ENCODE measurements at regions not wholly inside any gene's neighbourhood (a gene's known extent, or its start where the extent isn't known, plus 50 kb on each side); places are given as distances from the start of the nearest gene placed in this dataset.

DNA sequence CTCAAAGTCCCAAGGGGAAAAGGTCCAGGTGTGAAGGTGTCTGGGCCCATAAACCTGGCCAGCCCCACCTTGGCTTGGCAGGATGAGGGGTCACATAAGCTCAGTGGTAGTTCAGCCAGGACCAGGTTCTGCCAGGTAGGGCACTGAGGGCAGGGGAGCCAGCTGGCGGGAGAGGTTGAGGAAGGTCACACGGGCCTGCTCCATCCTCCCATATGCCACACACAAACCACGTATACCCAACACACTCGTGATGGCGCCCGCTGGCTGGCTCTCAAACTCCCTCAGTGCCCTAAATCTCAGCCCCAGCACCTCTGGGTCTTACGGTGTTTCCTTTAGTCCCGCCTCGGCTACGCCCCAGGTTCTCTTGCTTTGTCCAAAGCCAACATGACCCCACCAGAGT lies 160.5 kb downstream of the ZFP36L2 start:
- no peak for FAIRE-seq

More for the DNA sequence above, 160.5 kb downstream of the ZFP36L2 start:
- Histone ChIP-seq H3K4me3 (replicated peaks in 1 of 3; ENCODE audit: insufficient read depth in 1 of 3, low read depth in 1 of 3, low read length in 3 of 3) (no peak overlapping the region), H3K36me3 (ENCODE audit: control insufficient read depth in 2 of 2, extremely low read depth in 1 of 2, insufficient read depth in 2 of 2, low read length in 2 of 2) (no peaks in the 10 kb centered on the region), H3K4me2 (ENCODE audit: insufficient read depth, low read length) (no peak overlapping the region), H3K27ac (ENCODE audit: insufficient read depth, low read depth, low read length) (no peak overlapping the region), H4K20me1 (replicated peaks; ENCODE audit: control insufficient read depth, extremely low read depth, insufficient read depth, low read length) (no peaks in the 10 kb centered on the region), H3K9me3 (replicated peaks; ENCODE audit: control insufficient read depth, insufficient read depth, low read length) (no peaks in the 10 kb centered on the region), H3K9ac (replicated peaks; ENCODE audit: extremely low read depth, insufficient read depth, low read length) (no peak overlapping the region), H2AFZ (ENCODE audit: low read depth, low read length) (no peak overlapping the region), H3K4me1 (ENCODE audit: control insufficient read depth, extremely low read depth, insufficient read depth, low read length) (peaks cover 3% of the 10 kb centered on the region), H3K9me1 (replicated peaks; ENCODE audit: control insufficient read depth, extremely low read depth, insufficient read depth, low read length) (no peaks in the 10 kb centered on the region), H3K27me3 (ENCODE audit: control insufficient read depth in 2 of 2, insufficient read depth in 2 of 2, low read length in 2 of 2) (no peaks in the 10 kb centered on the region), H3K79me2 (ENCODE audit: control insufficient read depth, insufficient read depth, low read length) (no peaks in the 10 kb centered on the region)
- TF ChIP-seq MYC (IDR thresholded peaks at IDR 0.05; ENCODE audit: low read depth, low read length) (no peak), FOS (IDR thresholded peaks at IDR 0.05; ENCODE audit: borderline replicate concordance, insufficient read depth, low read length) (no peak), GATA2 (IDR thresholded peaks at IDR 0.05; ENCODE audit: insufficient read depth, insufficient read length, low read depth, low read length) (no peak), EZH2 (IDR thresholded peaks at IDR 0.05; ENCODE audit: borderline replicate concordance, low read depth, low read length, severe bottlenecking) (no peak), POLR2A (IDR thresholded peaks at IDR 0.05; ENCODE audit: low read depth, low read length) (no peak), JUN (IDR thresholded peaks at IDR 0.05; ENCODE audit: borderline replicate concordance, insufficient read depth, insufficient read length, low read depth) (no peak), POLR2AphosphoS5 (IDR thresholded peaks at IDR 0.05; ENCODE audit: insufficient read depth, low read depth, low read length) (no peak)
- TF ChIP-seq, protein P1, sequence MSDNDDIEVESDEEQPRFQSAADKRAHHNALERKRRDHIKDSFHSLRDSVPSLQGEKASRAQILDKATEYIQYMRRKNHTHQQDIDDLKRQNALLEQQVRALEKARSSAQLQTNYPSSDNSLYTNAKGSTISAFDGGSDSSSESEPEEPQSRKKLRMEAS (IDR thresholded peaks at IDR 0.05; ENCODE audit: insufficient read depth, insufficient read length) = no peak
- TF ChIP-seq, protein P2, sequence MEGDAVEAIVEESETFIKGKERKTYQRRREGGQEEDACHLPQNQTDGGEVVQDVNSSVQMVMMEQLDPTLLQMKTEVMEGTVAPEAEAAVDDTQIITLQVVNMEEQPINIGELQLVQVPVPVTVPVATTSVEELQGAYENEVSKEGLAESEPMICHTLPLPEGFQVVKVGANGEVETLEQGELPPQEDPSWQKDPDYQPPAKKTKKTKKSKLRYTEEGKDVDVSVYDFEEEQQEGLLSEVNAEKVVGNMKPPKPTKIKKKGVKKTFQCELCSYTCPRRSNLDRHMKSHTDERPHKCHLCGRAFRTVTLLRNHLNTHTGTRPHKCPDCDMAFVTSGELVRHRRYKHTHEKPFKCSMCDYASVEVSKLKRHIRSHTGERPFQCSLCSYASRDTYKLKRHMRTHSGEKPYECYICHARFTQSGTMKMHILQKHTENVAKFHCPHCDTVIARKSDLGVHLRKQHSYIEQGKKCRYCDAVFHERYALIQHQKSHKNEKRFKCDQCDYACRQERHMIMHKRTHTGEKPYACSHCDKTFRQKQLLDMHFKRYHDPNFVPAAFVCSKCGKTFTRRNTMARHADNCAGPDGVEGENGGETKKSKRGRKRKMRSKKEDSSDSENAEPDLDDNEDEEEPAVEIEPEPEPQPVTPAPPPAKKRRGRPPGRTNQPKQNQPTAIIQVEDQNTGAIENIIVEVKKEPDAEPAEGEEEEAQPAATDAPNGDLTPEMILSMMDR (IDR thresholded peaks at IDR 0.05; ENCODE audit: extremely low read depth in 1 of 2, insufficient read depth in 1 of 2, low read depth in 1 of 2, low read length in 2 of 2) = no peak
- CTCF ChIA-PET = no interaction called here
- POLR2A ChIA-PET = no interaction called here
- dilution Hi-C loops (cut with MboI; ENCODE audit: extremely low pct_ligation_motif_present, low sequenced_read_pairs) (no loop called here), intact Hi-C loops (cut with micrococcal nuclease) (no loop called here)
- BruUV-seq (replicated peaks) = no TSS peak
- DNase-seq (ENCODE audit: low read depth, low spot score) = no peak

Measured in endothelial cell of umbilical vein (primary cell).